GM21423 (cell line): ENCODE measurements at regions not wholly inside any gene's neighbourhood (a gene's known extent, or its start where the extent isn't known, plus 50 kb on each side); places are given as distances from the start of the nearest gene placed in this dataset.

Experiments
- ATAC-seq: cut with Tn5 transposase; IDR thresholded peaks from one replicate; pipeline ENCODE4 v1.9.1; 2021; ENCODE audit warnings: mild to moderate bottlenecking, moderate library complexity; ENCODE audit not compliant: unreplicated experiment

GRCh38 chr10:62453274-62453673 is 79.1 kb downstream of the ZNF365 start:
- ATAC-seq, result no peak

GRCh38 chr10:62454687-62455397 is 80.7 kb downstream of the ZNF365 start:
- ATAC-seq, result no peak

GRCh38 chr10:62456611-62457101 is 82.5 kb downstream of the ZNF365 start:
- ATAC-seq, result peak; percentile 98

- no peak for ATAC-seq
Observed at GRCh38 chr10:62457196-62457595, 83.0 kb downstream of the ZNF365 start.

- no peak for ATAC-seq
Observed at GRCh38 chr10:62457598-62457997, 83.4 kb downstream of the ZNF365 start.

GRCh38 chr10:62459072-62459471 is 84.9 kb downstream of the ZNF365 start:
- no peak for ATAC-seq

- ATAC-seq, result no peak
Observed at GRCh38 chr10:62459500-62459899, 85.3 kb downstream of the ZNF365 start.

- peak; percentile 31 for ATAC-seq
Observed at GRCh38 chr10:62460393-62460792, 86.2 kb downstream of the ZNF365 start.

- no peak for ATAC-seq
Observed at GRCh38 chr10:62461120-62461519, 87.0 kb downstream of the ZNF365 start.

GRCh38 chr10:62462461-62462860 is 88.3 kb downstream of the ZNF365 start:
- ATAC-seq, result no peak

- ATAC-seq, result no peak
Observed at GRCh38 chr10:62463364-62463763, 89.2 kb downstream of the ZNF365 start.

- ATAC-seq, result no peak
Observed at GRCh38 chr10:62464308-62464707, 90.1 kb downstream of the ZNF365 start.

- ATAC-seq, result no peak
Observed at GRCh38 chr10:62466590-62466989, 92.4 kb downstream of the ZNF365 start.

GRCh38 chr10:62467527-62467926 is 93.4 kb downstream of the ZNF365 start:
- ATAC-seq, result no peak

GRCh38 chr10:62471711-62472110 is 97.5 kb downstream of the ZNF365 start:
- no peak for ATAC-seq

- ATAC-seq, result no peak
Observed at GRCh38 chr10:62473241-62473640, 99.1 kb downstream of the ZNF365 start.

GRCh38 chr10:62475551-62475950 is 101.4 kb downstream of the ZNF365 start:
- no peak for ATAC-seq

- ATAC-seq, result no peak
Observed at GRCh38 chr10:62479523-62479922, 105.4 kb downstream of the ZNF365 start.

GRCh38 chr10:62480196-62480595 is 106.0 kb downstream of the ZNF365 start:
- ATAC-seq, result no peak

GRCh38 chr10:62482581-62482980 is 108.4 kb downstream of the ZNF365 start:
- no peak for ATAC-seq

- no peak for ATAC-seq
Observed at GRCh38 chr10:62491597-62491996, 117.4 kb downstream of the ZNF365 start.

GRCh38 chr10:62492012-62492869 is 118.1 kb downstream of the ZNF365 start:
- no peak for ATAC-seq
